Fibroblast of skin of back (primary cell): ENCODE measurements at regions not wholly inside any gene's neighbourhood (a gene's known extent, or its start where the extent isn't known, plus 50 kb on each side); places are given as distances from the start of the nearest gene placed in this dataset.
A peak's percentile ranks its signal among the peaks of the same experiment; 100 is the strongest.
"Not testable (repeated sequence)": the region's sequence is repeated elsewhere in the genome, so short reads cannot be mapped to it uniquely, and the experiment has no call there.

Experiments used
- DNase-seq: peaks from one replicate; pipeline ENCODE4 v3.0.0-alpha.2; 2013

DNA sequence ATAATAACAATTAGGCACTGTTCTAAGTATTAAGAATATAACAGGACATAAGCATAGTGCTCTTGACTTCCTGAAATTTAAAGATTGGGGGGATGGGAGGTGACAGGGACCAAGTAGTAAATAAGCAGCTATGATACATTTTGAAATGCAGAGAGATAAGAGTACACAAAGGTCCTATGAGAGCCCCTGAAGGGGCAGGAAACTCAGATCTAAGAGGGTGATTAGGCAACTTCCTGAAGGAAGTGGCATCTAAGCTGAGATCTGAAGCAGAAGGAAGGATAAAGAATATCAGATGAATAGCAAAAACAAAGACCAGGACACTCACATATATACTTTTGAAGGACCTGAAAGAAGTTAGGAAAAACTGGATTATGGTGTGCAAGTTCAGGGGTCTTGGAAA lies 415.2 kb upstream of the FRG2C start:
- DNase-seq: no peak

DNA sequence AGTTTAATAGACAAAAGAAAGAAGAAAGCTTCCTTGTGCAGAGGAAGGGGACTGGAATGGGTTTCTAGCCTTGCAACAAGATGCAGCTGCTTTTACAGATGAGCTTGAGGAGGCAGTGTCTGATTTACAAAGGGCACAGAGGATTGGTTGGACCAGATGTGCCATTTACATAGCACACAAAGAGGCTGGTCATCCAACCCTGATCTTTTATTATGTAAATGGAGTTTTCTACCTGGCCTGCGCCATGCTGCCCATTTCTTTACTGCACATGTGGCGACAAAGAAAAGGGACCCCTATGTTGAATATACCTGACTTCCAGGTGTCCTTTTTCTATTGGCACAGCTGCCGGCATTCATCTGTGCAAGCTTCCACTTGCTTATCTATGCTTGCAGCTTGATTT lies 409.4 kb upstream of the FRG2C start:
- DNase-seq: no peak

DNA sequence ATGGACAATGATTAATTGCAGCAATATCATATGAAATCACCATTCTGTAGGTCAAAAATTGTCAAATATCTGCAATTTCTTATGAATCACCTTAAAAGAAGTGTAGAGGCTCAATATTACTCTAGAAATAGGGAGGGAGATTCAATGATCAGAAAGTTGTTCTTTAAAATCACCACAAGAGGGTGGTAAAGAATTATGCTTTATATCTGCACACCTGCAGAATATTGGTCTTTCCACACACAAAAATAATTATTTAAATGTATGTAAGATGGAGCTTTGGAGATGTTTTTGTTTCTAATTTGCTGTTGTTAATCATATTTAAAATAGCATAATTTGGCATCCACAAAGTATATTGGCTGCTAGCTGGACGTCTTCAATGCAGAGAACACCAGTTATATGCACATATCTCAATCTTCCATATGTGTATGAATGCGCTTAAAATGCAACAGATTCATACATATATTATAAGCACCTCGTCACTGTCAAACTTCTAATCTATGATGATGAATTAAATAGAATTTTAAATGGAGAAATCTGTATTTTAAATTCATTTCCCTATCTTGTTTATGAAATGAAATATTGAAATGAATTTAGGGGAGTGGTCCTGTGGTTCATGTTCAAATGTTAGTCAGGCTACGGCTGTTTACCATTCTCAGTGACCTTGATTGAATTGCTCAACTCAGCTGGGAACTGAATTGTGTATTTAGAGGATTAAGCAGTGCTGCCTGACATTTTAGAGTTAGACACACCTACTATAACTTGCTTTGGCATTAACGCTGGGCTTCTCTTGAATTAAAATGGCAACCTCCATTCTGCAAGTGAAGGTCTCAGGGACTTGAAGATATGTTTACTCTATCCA lies 405.1 kb upstream of the FRG2C start:
- peak; percentile 11 for DNase-seq

DNA sequence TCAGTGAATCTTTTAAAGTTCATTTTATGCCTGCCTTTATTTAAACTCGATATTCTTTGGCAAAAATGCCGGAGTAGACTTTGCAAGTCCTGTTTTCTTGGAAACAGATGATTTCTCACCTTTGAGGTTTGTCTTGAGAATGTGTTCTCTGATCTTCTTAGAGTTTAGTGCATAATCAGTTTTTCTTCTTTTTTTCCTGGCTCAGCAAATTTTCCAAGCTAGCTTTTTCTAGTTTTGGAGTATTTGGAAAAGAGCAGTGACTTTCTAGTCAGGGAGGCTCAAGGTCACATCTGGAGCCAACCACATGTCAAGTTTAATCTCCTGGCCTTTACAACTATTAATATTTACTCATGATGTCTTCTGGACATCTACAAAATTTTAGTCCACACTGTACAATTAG lies 403.2 kb upstream of the FRG2C start:
- DNase-seq: not testable (repeated sequence)

DNA sequence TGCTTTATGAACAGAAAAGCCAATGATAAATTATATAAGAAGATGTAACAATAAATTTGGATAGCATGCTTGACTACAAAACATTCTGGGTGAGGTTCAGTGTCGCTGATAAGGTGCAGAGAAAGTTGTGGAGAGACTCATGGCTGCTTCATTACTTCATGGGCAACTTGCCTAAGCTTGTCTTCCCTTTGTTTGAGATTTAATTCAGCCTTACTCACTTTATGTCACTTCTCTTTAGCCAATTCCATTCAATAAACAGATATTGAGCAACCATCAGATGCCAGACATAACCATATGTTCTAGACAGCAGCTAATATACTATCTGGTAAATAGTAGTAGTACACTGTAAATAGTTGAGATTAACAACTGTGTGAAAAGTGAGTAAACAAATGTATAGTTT lies 401.5 kb upstream of the FRG2C start:
- no peak for DNase-seq

DNA sequence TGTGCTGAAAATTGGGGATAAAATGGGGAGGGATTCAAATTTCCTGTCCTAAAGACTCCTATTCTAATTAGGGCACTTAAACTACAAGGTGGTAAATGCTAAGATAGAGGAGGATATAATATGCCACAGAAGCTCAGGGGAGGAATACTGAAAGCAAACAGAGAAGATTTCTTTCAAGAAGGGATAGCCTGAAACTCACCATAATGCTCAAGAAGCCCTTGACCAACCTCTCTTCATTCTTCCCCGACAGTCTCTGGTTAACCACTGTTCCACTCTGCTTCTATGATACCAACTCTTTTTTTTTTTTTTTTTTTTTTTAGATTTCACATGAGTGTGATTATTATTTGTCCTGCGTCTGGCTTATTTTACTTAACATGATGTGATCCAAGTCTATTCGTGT lies 398.2 kb upstream of the FRG2C start:
- DNase-seq: no peak

DNA sequence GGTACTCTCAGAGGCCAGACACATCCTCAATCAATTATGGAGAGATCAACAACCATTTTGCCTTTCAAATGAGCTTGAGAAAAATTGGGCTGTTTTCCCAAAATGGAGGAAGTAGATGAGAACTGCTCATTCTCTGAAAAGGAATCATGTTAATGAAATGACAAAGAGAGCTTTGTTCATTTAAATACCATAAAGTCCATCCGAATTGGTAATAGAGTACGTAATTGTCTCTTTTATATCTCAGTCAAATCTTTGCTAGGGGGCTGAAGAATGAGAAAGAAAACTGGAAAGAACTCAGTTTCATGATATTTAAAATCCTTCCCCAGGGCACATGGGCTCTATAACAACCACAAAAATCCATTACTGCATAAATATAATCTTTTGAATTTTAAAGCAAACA lies 395.6 kb upstream of the FRG2C start:
- DNase-seq: not testable (repeated sequence)

DNA sequence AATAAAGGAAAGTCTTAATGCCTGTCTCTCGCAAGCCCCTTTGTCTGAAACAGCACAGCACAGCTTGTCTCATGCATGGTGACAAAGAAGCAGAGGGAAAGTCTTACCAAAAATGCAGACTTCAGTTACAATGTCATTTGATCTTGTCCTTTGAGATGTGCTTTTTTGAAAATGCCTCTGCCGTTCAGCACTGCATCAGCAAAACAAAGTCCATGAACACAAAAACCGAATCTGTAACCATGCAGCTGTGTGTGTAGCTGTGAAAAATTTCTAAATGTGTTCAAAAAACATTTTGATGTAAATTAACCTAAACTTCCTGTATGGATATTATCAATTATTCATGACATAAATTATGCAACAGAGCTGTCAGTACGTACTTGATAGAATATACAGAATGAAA lies 391.9 kb upstream of the FRG2C start:
- DNase-seq: not testable (repeated sequence)

DNA sequence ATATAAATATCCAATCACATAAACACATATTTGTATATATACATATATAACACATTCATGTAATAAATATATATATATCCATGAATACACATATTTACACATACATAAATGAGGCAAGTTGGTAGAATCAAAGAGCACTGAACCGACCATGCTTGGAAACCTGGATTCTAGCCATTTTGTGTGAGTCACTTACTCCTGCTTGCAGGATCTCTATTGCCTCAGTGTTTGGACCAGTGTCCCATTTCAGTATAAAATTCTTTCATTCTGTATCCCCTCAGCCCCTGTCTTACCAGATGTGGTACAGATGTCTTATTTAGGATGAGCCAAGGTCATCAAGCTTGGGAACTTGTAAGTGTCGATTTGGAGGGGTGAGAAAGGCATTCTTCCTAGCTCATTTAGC lies 391.4 kb upstream of the FRG2C start:
- peak; percentile 38 for DNase-seq

DNA sequence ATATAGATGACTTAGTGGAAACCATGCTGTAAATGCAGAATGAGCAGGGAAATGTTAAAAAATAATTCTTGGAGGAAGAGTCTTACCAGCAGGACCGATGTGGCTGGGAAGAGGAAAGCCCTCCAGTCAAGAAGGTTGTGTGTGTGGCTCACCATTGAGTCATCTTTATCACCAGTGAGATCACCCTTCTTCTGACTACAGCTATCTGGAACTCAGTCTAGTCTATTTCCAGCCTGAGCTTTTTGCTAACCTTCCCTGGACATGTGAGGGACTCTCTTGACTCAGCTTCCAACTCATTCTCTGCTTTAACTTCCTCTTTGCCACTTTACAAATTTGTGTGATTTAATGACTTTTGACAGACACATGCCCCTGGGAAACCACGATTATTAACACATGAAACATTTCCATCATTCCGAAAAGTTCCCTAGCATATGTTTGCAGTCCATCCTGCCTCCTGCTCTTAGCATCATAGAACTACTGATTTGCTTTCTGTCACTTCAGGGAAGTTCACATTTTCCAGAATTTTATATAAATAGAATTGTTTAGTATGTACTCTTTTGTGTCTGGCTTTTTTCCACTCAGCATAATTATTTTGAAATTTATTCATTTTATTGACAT lies 378.5 kb upstream of the FRG2C start:
- peak; percentile 83 for DNase-seq

DNA sequence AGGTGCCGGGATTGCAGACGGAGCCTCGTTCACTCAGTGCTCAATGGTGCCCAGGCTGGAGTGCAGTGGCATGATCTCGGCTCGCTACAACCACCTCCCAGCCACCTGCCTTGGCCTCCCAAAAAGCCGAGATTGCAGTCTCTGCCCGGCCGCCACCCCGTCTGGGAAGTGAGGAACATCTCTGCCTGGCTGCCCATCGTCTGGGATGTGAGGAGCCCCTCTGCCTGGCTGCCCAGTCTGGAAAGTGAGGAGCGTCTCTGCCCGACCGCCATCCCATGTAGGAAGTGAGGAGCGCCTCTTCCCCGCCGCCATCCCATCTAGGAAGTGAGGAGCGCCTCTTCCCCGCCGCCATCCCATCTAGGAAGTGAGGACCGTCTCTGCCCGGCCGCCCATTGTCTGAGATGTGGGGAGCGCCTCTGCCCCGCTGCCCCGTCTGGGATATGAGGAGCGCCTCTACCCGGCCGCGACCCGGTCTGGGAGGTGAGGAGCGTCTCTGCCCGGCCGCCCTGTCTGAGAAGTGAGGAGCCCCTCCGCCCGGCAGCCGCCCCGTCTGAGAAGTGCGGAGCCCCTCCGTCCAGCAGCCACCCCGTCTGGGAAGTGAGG lies 375.1 kb upstream of the FRG2C start:
- not testable (repeated sequence) for DNase-seq

DNA sequence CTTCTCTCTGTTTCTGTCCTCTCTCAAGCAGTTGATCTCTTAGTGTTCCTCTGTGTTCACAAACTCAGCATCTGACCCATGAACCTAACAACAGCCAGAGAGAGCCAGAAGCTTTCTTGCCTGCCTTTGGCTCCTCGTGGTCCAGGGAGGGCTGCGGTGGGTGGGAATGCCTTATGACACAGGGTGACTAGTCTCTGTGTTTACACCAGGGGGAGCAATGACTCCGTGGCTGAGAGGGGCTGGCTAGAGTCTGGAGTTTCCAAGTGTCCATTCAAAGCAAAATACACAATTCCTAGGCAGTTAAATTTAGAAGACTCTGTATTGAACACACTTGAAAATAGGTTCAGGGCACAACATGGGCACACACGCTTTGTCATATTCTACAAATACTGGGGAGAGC lies 370.0 kb upstream of the FRG2C start:
- DNase-seq: peak; percentile 44

DNA sequence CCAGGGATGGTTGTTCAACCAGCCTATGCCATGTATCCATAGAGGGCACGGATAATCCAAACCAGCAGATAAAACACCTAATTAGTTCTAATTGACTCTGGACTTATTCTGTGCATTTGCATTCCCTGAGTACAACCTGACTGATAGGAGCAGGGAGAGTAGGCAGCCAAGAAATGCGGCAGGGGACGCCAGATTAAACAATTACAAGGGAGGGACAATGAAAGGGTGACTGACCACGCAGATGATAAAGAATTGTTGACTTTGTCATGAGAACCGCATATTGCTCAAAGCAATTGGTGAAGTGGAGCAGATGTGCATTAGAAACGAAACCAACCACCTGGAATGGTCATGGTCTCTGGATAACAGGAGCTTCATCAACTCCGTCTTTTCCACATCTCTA lies 369.1 kb upstream of the FRG2C start:
- DNase-seq: no peak

DNA sequence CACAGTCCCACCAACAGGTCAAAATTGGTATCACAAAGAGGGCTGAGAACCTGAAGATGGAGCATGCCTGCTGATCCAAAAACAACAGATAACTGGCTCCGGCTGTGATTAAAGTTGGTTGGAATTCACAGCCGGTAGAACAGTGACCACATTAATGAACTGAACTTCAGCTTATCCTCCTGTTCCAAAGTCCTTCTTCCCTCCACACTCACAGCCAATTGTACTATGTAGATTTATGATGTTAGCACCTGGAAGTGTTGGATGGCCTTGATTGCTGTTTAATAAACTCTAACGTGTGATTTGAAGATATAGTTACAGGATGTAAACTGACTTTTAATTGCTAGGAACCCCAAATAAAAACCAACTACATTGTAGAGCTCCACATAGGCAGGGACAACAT lies 367.3 kb upstream of the FRG2C start:
- no peak for DNase-seq

DNA sequence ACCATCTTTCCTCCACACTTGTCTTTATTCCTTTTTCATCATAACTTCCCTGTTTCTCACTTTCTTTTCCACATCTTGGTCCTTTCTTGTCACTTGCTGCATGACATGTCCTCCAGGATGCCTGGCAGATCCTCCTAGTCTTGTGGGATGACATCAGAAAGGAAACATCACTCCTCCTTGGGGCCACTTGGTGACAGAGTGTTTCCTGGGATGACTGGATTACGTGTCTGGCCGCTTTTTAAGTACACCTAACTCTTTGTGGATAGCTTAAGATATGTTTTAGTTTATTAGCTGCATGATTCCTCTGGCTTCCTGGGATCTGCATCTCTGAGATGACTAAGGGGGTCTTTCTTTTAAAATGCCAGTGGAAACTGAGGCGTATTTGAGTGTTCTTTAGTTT lies 363.5 kb upstream of the FRG2C start:
- DNase-seq: no peak

DNA sequence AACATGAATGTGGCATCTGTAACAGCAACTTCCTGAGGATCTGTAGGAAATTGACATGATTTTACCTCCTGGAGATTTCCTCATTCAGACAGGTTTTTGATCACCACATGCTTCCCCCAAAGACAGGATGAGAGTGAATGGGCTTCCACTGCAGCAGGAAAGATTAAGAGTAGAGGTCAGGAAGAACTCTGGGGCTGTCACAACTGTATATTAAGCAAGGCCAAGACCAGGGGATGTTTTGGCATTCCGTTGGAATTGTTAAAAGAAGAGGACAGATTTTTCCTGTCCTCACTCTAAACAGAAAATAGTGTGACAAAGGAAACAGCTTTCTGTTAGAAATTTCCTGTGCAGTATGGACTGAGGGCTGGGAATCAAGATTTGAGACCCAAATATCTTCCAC lies 363.1 kb upstream of the FRG2C start:
- not testable (repeated sequence) for DNase-seq

DNA sequence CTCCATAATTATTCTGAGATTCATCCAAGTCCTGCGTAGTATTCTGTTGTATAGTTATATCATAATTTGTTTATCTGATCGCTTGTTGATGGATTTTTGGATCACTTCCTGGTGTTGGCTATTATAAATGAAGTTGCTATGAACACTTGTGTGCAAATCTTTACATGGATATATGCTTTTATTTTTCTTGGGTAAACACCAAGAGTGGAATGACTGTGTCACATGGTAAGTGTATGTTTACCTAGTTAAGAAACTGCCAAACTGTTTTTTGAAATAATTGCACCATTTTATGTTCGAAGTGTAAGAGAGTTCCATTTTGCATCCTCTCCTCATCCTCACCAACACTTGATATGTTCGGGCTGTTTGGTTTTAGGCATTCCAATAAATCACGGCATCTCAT lies 360.4 kb upstream of the FRG2C start:
- no peak for DNase-seq

DNA sequence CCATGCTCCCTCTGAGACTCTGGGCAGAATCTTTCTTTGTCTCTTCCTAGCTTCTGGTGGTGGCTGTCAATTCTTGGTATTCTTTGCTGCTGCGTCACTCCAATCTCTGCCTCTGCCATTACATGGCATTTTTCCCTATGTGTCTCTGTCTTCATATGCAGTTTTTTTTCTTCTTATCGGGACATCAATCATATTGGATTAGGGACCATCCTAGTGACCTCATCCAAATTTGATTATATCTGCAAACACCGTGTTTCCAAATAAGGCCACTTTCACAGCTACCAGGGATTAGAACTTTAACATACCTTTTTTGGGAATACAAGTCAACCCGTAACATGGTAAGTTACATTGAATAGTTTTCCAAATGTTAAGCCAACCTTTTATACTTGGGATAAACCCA lies 358.2 kb upstream of the FRG2C start:
- no peak for DNase-seq

DNA sequence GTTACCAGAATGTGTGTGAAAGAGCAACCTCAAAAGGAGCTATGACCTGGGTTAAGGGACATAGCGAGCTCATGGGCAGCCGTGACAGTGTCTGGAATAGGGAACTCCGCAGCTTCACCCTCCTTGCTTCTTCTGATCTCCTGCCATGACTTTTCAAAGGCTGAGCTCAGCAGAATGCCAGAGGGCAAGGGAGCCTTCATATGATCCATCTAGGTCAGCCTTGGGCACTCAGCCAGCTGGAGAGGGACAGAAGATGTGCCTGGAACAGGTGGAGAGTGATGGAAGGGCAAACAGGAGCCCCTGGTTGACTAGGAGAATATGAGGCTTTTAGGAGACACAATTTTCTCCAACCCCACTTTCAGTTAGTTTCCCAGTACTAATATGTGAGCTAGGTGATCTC lies 352.8 kb upstream of the FRG2C start:
- DNase-seq: not testable (repeated sequence)

DNA sequence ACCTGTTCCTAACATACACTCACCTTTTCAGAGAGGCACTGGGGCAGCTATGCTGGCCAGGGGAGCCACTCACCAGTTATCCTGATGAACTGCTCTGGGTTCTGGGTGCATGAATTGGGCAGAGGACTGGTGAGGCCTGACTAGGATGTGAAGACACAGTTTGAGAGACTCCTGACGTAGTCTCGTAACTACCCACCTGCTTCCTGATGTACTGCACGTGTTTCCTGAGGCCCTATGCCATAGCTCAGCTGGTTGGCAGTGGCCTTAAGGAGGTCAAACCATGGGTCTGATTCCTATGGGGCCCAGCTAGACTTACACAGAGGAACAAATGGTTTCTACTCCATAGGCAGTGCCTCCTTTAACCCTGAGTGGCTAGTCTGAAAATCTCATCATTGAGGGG lies 351.7 kb upstream of the FRG2C start:
- DNase-seq: not testable (repeated sequence)

DNA sequence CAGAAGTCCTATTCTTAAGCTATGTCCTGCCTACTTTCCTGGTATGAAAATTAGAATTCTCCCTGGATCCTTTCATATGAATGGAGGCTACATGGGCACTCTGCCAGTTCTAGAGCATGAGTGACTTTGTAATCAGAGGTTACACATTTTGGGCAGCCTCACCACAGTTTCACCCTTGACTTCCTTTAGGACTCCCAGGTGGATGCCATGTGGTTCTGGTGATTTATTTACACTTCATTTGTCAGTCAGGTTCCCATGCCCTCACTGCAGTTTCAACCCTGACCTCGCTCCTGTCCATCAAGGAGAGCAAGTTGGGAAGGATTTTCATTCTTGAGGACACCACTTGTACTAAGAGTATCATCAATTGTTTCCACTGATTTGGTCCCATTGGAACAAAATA lies 344.4 kb upstream of the FRG2C start:
- DNase-seq: not testable (repeated sequence)

DNA sequence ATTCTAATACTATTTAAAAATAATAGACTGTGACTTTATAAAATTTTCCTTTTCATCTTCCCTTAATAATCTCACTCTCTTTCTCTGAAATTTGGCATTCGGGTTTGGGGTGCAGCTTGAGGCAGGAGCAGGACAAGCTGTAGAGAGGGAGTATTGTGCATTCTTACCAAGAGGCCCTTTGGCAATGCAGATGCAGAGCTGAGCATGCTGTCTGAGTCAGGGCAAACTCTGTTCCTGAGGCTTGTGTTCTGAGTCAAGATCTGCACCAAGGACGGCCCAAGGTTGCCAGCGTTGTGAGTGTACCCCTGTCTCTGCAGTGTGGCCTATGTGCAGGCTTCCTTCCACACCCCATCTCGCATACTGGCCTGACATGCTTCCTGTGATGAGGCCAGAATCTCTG lies 343.8 kb upstream of the FRG2C start:
- no peak for DNase-seq

DNA sequence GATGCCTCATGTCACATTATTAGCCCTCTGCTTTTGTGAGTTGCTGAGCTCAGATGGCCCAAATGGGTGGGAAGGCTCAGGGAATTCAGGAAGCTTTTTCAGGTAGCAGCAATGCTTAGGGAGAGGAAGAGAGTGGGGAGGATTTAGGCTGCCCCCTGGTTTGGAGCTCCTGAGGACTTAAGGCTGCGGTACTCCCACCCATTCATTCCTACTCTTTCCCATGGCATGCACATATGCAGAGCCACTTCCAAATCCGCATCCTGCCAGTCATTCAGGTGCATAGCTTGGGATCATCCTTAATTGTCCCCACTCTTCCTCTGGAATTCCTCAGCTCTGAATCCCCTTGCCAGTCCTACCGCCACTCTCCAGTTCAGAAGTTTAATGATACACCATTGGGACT lies 343.1 kb upstream of the FRG2C start:
- no peak for DNase-seq

DNA sequence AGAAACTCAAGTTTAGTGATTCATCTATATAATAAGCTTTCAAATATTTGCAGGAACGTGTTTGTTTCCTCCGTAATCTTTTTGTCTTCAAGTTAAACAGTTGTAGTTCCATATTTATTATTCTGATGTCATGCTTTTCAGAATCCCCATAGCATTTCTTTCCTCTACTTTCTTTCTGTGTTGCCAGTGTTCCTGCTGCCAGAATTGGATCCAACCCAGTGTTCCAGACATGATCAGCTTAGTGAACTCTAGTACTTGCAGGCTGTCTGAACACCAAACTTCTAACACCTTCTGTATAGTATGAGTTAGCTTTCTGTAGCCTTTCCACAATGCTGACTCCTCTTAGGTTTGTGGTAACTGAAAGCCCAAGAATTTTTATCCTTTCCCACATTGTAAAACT lies 340.2 kb upstream of the FRG2C start:
- DNase-seq: not testable (repeated sequence)
